Osteoblast (primary cell): ENCODE measurements at regions not wholly inside any gene's neighbourhood (a gene's known extent, or its start where the extent isn't known, plus 50 kb on each side); places are given as distances from the start of the nearest gene placed in this dataset.
"Not testable (repeated sequence)": the region's sequence is repeated elsewhere in the genome, so short reads cannot be mapped to it uniquely, and the experiment has no call there.

Source experiments
- DNase-seq: peaks from one replicate; pipeline ENCODE4 v3.0.0; 2011; ENCODE audit warnings: low spot score, mixed read lengths; ENCODE audit not compliant: insufficient read length; ENCODE audit errors: missing footprints
- H2AFZ ChIP-seq: 2 replicates; pipeline ENCODE4 v1.6.0; 2011; ENCODE audit warnings: mild to moderate bottlenecking, low read length
- H3K27ac ChIP-seq: 2 replicates; pipeline ENCODE4 v1.5.1; 2011; ENCODE audit warnings: mild to moderate bottlenecking, low read depth, low read length, moderate library complexity
- H3K27me3 ChIP-seq: 2 replicates; pipeline ENCODE4 v1.6.0; 2012; ENCODE audit warnings: mild to moderate bottlenecking, control low read depth, inconsistent platforms, low read length, moderate library complexity; ENCODE audit not compliant: insufficient read depth
- H3K36me3 ChIP-seq: 2 replicates; pipeline ENCODE4 v1.5.1; 2011; ENCODE audit warnings: mild to moderate bottlenecking, low read length, control low read depth, moderate library complexity; ENCODE audit not compliant: insufficient read depth
- H3K4me1 ChIP-seq: 2 replicates; pipeline ENCODE4 v1.5.1; 2011; ENCODE audit warnings: mild to moderate bottlenecking, low read length, control low read depth, moderate library complexity; ENCODE audit not compliant: insufficient read depth
- H3K4me2 ChIP-seq: 2 replicates; pipeline ENCODE4 v1.6.0; 2011; ENCODE audit warnings: mild to moderate bottlenecking, low read length; ENCODE audit not compliant: insufficient read depth
- H3K4me3 ChIP-seq: fragments of 200-600 bp; sonication (generic); 3 replicates; pipeline ENCODE4 v1.5.1; 2012; ENCODE audit warnings: mild to moderate bottlenecking, low read length, inconsistent platforms; ENCODE audit not compliant: insufficient read depth
- H3K79me2 ChIP-seq: 2 replicates; pipeline ENCODE4 v1.6.0; 2012; ENCODE audit warnings: mild to moderate bottlenecking, low read length, control low read depth, inconsistent platforms; ENCODE audit not compliant: insufficient read depth
- H3K9me3 ChIP-seq: 2 replicates; pipeline ENCODE4 v1.5.1; 2011; ENCODE audit warnings: low read depth, low read length, control low read depth
- H4K20me1 ChIP-seq: 2 replicates; pipeline ENCODE4 v1.6.0; 2012; ENCODE audit warnings: mild to moderate bottlenecking, low read length, control low read depth; ENCODE audit not compliant: insufficient read depth
- CTCF ChIP-seq: IDR thresholded peaks from 2 replicates; pipeline ENCODE4 v1.5.1; 2011; ENCODE audit warnings: mild to moderate bottlenecking, low read depth, low read length, moderate library complexity; ENCODE audit errors: extremely low read depth

- Histone ChIP-seq H4K20me1 (no peaks in the 10 kb centered on the region), H3K4me3 (no peak overlapping the region), H3K27ac (no peak overlapping the region), H3K4me2 (no peak overlapping the region), H3K9me3 (no peaks in the 10 kb centered on the region), H3K79me2 (no peaks in the 10 kb centered on the region), H3K27me3 (no peaks in the 10 kb centered on the region), H3K36me3 (no peaks in the 10 kb centered on the region), H2AFZ (no peak overlapping the region), H3K4me1 (no peaks in the 10 kb centered on the region)
- TF ChIP-seq CTCF = no peak
- DNase-seq = no peak
Observed at GRCh38 chr6:120451508-120451907, 882.8 kb downstream of the TBC1D32 start.

- Histone ChIP-seq H4K20me1 (no peaks in the 10 kb centered on the region), H3K27ac (no peak overlapping the region), H3K9me3 (no peaks in the 10 kb centered on the region), H3K27me3 (no peaks in the 10 kb centered on the region), H2AFZ (no peak overlapping the region), H3K4me2 (no peak overlapping the region), H3K79me2 (no peaks in the 10 kb centered on the region), H3K4me1 (no peaks in the 10 kb centered on the region), H3K4me3 (no peak overlapping the region), H3K36me3 (no peaks in the 10 kb centered on the region)
- no peak for TF ChIP-seq CTCF
- no peak for DNase-seq
Observed at GRCh38 chr6:120447605-120448004, 886.7 kb downstream of the TBC1D32 start.

GRCh38 chr6:120432840-120433239 lies 901.4 kb downstream of the TBC1D32 start:
- H3K27me3 ChIP-seq = not testable (repeated sequence)

GRCh38 chr6:120431841-120432240 lies 902.4 kb downstream of the TBC1D32 start:
- H3K27me3 ChIP-seq = no peaks in the 10 kb centered on the region
- no peaks in the 10 kb centered on the region for H4K20me1 ChIP-seq
- H3K27ac ChIP-seq = no peak overlapping the region
- H3K79me2 ChIP-seq = no peaks in the 10 kb centered on the region
- H2AFZ ChIP-seq = no peak overlapping the region
- H3K4me2 ChIP-seq = no peak overlapping the region
- no peaks in the 10 kb centered on the region for H3K9me3 ChIP-seq
- no peak overlapping the region for H3K4me3 ChIP-seq
- no peaks in the 10 kb centered on the region for H3K36me3 ChIP-seq
- no peak for TF ChIP-seq CTCF
- no peaks in the 10 kb centered on the region for H3K4me1 ChIP-seq
- DNase-seq = no peak

More at GRCh38 chr6:120432840-120433239, 901.4 kb downstream of the TBC1D32 start:
- not testable (repeated sequence) for H2AFZ ChIP-seq, H3K27ac ChIP-seq, DNase-seq, H4K20me1 ChIP-seq, H3K9me3 ChIP-seq, H3K36me3 ChIP-seq, H3K4me2 ChIP-seq, H3K79me2 ChIP-seq, H3K4me3 ChIP-seq, H3K4me1 ChIP-seq

GRCh38 chr6:120411394-120411793 lies 922.9 kb downstream of the TBC1D32 start:
- Histone ChIP-seq H3K4me1 (no peaks in the 10 kb centered on the region), H4K20me1 (no peaks in the 10 kb centered on the region), H3K27ac (no peak overlapping the region), H3K36me3 (no peaks in the 10 kb centered on the region), H3K4me3 (no peak overlapping the region), H3K27me3 (no peaks in the 10 kb centered on the region), H2AFZ (no peak overlapping the region), H3K79me2 (no peaks in the 10 kb centered on the region), H3K9me3 (no peaks in the 10 kb centered on the region), H3K4me2 (no peak overlapping the region)
- TF ChIP-seq CTCF = no peak
- no peak for DNase-seq
